ENCODE measurements at regions not wholly inside any gene's neighbourhood (a gene's known extent, or its start where the extent isn't known, plus 50 kb on each side); places are given as distances from the start of the nearest gene placed in this dataset.

DNA sequence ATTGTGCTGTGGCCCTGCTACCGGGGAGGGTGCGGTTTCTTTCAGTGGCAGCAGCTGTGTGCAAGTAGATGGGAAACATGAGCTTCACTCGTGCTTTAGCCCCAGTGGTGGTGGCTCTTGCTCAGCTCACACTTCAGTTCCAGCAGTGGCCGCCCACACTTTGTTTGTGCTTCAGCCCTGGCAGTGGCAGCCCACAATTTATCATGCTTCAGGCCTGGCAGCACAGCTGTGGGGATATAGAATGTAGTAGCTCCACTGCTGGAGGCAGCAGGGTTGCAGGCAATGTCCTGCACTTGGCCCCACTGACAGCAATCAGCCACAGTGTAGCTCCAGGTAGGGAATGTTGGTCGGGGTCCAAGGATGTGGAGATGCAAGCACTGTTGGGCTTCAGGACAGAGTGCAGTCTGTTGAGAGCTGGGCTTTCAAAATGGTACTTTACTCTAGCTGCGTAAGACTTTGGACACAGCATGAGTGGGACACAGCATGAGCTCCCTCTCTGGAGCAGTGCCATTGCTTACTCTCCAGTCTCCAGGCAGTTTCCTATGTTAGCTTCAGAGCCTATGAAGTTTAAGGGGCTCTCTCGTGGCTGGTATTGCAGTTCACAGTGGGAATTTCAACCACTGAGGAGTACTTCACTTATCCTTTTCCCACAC lies 413.1 kb downstream of the PDGFC start:
- TF ChIP-seq, protein P1, sequence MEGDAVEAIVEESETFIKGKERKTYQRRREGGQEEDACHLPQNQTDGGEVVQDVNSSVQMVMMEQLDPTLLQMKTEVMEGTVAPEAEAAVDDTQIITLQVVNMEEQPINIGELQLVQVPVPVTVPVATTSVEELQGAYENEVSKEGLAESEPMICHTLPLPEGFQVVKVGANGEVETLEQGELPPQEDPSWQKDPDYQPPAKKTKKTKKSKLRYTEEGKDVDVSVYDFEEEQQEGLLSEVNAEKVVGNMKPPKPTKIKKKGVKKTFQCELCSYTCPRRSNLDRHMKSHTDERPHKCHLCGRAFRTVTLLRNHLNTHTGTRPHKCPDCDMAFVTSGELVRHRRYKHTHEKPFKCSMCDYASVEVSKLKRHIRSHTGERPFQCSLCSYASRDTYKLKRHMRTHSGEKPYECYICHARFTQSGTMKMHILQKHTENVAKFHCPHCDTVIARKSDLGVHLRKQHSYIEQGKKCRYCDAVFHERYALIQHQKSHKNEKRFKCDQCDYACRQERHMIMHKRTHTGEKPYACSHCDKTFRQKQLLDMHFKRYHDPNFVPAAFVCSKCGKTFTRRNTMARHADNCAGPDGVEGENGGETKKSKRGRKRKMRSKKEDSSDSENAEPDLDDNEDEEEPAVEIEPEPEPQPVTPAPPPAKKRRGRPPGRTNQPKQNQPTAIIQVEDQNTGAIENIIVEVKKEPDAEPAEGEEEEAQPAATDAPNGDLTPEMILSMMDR (IDR thresholded peaks at IDR 0.05) = no peak
- TF ChIP-seq POLR2AphosphoS5 (IDR thresholded peaks at IDR 0.05) (no peak), POLR2A (IDR thresholded peaks at IDR 0.05) (no peak)

Data from gastroesophageal sphincter (tissue), 3 donors.